Renal cortical epithelial cell (primary cell): ENCODE measurements at regions not wholly inside any gene's neighbourhood (a gene's known extent, or its start where the extent isn't known, plus 50 kb on each side); places are given as distances from the start of the nearest gene placed in this dataset.
"Not testable (repeated sequence)": the region's sequence is repeated elsewhere in the genome, so short reads cannot be mapped to it uniquely, and the experiment has no call there.

Source experiments
- DNase-seq: peaks from one replicate; pipeline ENCODE4 v3.0.0-alpha.2; 2011; ENCODE audit warnings: low read depth

DNA sequence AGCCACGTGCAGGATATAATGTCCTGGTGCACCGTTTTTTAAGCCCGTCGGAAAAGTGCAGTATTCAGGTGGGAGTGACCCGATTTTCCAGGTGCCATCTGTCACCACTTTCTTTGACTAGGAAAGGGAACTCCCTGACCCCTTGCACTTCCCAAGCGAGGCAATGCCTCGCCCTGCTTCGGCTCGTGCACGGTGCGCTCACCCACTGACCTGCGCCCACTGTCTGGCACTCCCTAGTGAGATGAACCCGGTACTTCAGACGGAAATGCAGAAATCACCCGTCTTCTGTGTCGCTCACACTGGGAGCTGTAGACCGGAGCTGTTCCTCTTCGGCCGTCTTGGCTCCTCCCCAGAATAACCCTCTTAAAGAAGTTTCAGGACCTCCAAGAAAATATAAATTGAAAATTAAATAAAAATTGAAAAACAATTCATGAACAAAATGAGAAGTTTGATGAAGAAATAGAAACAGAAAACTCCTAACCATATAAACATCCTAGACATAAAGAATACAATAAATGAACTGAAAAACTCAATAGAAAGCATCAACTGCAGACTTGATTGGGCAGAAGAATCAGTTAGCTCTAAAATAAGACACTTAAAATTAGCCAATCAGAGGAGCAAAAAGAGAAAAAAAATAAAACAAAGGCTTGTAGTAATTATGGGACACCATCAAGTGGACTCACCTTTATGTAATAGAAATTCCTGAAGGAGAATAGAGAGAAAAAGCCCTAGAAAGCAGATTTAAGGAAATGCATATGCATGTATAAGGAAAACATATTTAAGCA is 249.3 kb upstream of the GOT2 start:
- DNase-seq, result not testable (repeated sequence)

- peak; percentile 2 for DNase-seq
Measured at GRCh38 chr16:58970775-58971174, 236.7 kb upstream of the GOT2 start.

DNA sequence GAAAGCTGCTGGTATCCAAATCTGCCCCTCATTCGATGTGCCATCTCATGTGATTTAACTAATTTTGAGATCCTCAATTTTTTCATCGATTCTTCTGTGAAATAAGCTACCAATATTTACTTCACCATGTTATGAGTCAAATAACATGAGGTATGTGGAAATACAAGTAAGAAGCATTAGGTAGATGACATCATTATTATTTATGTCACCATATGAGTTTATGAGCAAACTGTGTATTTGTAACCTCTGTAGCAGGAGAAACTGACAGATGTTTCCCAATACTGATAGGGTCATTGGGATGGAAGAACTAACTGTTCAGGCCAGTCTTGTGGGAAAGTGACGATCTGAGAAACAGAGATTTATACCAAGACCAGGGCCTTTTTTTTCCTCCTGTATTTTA is 229.4 kb upstream of the GOT2 start:
- no peak for DNase-seq

GRCh38 chr16:58962811-58963210 is 228.7 kb upstream of the GOT2 start:
- DNase-seq, result no peak

GRCh38 chr16:58960484-58960883 is 226.4 kb upstream of the GOT2 start:
- no peak for DNase-seq

GRCh38 chr16:58960034-58960433 is 225.9 kb upstream of the GOT2 start:
- DNase-seq, result no peak

DNA sequence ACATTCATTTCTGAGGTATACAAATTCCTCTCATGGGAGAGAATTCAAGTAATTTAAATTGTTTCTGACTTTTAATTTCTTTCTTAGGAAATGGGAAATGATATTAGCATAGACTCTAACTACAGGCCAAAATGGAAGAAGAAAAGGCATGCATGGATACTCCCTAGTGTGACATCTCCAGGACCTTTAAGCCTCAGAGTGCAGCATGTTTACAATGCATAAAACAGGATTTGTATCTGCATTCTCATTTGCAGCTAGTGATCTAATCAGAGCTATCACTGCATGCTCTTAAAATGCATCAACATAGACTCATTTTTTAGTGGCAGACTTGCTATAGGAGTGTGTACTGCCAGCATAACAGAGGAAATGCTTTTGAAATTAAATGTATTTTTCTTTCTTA is 224.6 kb upstream of the GOT2 start:
- DNase-seq, result no peak

DNA sequence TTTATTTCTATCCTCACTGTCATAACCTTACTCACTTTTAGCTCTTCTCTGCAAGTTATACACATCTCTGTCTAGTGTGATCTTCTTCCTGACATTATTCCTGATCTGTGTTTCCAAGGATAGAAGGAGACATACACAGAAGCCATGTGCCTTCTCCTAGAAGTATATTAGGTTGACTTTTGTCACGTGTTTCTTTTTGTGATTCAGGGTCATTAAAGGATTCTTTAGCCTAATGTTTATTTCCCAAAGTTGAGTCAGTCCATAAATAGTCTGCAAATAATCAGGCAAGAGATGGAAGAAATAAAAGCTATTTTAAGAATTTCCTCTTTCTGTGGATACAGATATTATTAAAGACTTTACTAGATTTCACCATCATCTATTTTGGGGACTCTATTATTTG is 214.1 kb upstream of the GOT2 start:
- DNase-seq, result no peak

DNA sequence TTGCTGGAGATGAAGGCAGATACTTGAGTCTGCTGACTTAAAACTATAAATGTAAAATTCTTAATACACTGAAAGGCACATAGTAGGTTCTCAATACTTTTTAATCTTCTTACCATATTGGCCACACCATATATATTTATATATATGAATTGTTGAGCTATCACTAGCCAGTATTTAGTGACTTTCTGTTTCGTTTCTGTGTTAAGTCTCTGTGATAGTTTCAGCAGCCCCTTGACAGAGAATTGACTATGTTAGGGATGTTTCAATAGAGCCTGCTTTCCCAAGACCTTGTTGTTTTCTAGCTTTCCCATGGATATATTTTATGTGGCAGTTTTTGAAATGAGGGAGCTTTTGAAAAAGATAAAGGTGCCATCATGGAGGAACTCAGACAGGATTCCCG is 206.5 kb upstream of the GOT2 start:
- DNase-seq, result no peak

- DNase-seq, result no peak
Measured at GRCh38 chr16:58938811-58939210, 204.7 kb upstream of the GOT2 start.

DNA sequence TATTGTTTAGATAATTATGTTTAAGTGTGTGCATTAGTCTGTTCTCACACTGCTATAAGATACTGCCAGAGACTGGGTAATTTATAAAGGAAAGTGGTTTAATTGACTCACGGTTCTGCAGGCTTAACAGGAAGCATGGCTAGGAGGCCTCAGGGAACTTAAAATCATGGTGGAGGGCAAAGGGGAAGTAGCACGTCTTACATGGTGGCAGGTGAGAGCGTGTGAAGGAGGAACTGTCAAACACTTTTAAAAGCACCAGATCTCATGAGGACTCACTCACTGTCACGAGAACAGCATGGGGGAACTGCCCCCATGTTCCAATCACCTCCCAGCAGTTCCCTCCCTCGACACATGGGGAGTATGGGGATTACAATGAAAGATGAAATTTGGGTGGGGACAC is 203.5 kb upstream of the GOT2 start:
- DNase-seq, result no peak

DNA sequence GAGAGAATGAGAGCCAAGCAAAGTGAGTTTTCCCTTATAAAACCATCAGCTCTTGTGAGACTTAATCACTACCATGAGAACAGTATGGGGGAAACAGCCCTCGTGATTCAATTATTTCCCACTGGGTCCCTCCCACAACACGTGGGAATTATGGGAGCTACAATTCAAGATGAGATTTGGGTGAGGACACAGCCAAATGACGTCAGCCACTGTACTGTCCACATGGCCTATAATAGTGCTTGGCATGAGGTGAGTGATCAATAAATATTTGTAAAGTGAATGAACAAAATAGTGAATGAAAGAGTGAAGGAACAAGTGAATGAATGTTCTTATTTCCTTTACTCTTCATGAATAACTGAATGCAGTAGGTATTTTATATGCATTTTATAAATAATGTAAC is 199.1 kb upstream of the GOT2 start:
- DNase-seq, result no peak

- no peak for DNase-seq
Measured at GRCh38 chr16:58931436-58931835, 197.3 kb upstream of the GOT2 start.

GRCh38 chr16:58923094-58923493 is 189.0 kb upstream of the GOT2 start:
- no peak for DNase-seq

- DNase-seq, result no peak
Measured at GRCh38 chr16:58913456-58913855, 179.3 kb upstream of the GOT2 start.

DNA sequence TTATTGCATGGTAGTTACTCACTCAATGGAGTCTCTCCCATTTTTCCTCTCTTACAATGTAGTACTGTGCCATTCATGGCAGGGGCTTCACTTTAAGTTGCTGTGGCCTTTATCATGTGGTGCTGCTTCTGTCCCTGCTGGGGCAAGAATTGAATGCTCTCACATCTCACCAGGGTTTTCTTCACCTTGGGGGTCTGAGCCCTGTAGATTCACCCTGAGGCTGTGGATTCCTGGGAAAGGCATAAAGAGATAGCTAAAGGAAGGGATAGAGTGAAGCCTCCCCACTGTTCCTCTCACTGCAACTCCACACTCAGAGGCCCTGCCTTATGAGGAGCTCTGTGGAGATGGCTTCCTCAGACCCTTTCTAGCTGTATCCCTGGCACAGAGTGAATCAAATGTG is 178.5 kb upstream of the GOT2 start:
- no peak for DNase-seq

DNA sequence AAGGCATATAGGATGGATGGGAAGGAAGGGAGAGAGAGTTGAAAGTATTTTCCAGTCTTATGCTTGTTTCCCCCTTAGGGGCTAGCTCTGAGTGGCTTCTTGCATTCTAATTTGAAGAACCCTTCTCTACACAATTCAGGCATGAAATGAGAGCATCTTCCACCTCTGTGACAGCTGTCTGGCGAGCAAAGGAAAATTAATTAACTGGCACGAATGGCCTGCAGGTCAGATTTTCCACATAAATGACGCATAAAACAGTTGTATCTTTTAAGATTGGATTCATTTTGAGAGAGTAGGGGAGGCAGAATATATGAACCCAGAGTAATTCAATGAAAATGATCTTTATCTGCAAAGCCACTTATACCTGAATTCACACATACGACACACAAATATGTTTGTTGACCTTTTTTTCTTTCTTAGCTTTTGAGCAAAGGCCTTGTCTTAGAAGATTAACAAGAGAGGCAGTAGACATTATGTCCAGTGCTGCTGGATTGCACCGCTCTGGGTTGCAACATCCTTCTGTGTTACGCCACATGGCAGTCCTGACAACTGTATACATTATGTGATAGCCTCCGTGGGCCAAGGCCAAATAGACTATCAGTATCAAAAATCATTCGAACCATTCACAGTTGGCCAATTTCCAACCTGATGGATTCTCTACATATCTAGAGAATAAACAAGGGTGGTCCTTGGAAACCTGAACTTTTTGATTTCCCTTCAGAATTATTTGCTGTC is 173.0 kb upstream of the GOT2 start:
- DNase-seq, result no peak

DNA sequence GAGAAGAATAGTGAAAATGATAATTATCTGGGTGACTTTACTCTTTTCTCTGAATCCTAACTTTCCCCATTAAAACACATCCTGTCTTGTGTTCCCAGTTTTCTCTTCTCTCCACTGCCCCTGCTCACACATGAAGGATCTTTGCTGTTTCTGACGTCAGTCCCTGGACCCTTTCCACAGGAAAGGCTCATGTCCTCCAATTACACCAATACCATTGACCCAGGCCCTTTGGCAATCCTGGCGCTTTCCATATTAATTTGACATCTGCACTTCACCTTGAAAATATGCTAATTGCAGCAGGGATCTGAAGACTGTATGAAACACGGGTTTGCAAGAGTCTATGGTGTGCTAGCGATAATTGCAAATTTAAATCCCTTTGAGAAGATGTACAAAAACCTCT is 170.2 kb upstream of the GOT2 start:
- no peak for DNase-seq

- DNase-seq, result no peak
Measured at GRCh38 chr16:58889516-58889915, 155.4 kb upstream of the GOT2 start.

GRCh38 chr16:58885528-58886170 is 151.5 kb upstream of the GOT2 start:
- DNase-seq, result peak; percentile 4

DNA sequence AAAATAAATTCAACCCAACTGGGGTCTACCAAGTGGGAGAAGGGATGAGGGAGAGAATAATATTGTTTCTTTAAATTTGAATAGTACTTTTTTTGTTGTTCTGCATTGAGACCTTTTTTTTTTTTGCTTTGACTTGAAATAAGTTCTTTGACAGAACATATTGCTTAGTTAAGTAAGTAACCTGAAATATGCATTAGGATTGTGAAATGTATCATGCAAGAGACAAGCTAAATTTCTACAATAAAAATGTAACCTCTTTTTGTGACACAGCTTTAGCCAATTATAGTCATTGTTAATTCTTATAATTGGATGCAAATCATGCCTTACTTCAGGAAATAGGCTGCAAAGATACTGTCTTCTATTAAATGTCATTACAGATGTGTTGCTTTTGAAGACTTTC is 150.0 kb upstream of the GOT2 start:
- DNase-seq, result no peak

- no peak for DNase-seq
Measured at GRCh38 chr16:58883131-58883530, 149.0 kb upstream of the GOT2 start.

GRCh38 chr16:58882292-58882691 is 148.2 kb upstream of the GOT2 start:
- no peak for DNase-seq
